ENCODE measurements at regions not wholly inside any gene's neighbourhood (a gene's known extent, or its start where the extent isn't known, plus 50 kb on each side); places are given as distances from the start of the nearest gene placed in this dataset.

- TF ChIP-seq POLR2A (IDR thresholded peaks at IDR 0.05; ENCODE audit: low read depth, low read length) = no peak
- TF ChIP-seq PAX5 (IDR thresholded peaks at IDR 0.05; ENCODE audit: insufficient read depth, low read length, severe bottlenecking) = no peak
- no peak for TF ChIP-seq TAF1 (IDR thresholded peaks at IDR 0.05; ENCODE audit: low read depth, low read length)
- no peak for TF ChIP-seq POLR2AphosphoS5 (IDR thresholded peaks at IDR 0.05; ENCODE audit: low read depth, low read length)
These were observed 240.2 kb downstream of the PTEN start for GRCh38 chr10:88103576-88103975.

Data from GM12891 (cell line).